ELR (cell line): ENCODE measurements at regions not wholly inside any gene's neighbourhood (a gene's known extent, or its start where the extent isn't known, plus 50 kb on each side); places are given as distances from the start of the nearest gene placed in this dataset.
A peak's percentile ranks its signal among the peaks of the same experiment; 100 is the strongest.

Experiments
- DNase-seq: peaks from one replicate; pipeline ENCODE4 v3.0.0-alpha.2; 2015; ENCODE audit warnings: low read depth

- DNase-seq = no peak
Observed at GRCh38 chr3:72342450-72342849, 505.8 kb downstream of the SHQ1 start.

- no peak for DNase-seq
Observed at GRCh38 chr3:72341920-72342319, 506.3 kb downstream of the SHQ1 start.

- DNase-seq = no peak
Observed at GRCh38 chr3:72341380-72341770, 506.9 kb downstream of the SHQ1 start.

GRCh38 chr3:72340476-72341379 is 507.5 kb downstream of the SHQ1 start:
- no peak for DNase-seq

GRCh38 chr3:72340056-72340455 is 508.2 kb downstream of the SHQ1 start:
- DNase-seq = no peak

GRCh38 chr3:72339670-72340030 is 508.6 kb downstream of the SHQ1 start:
- DNase-seq = no peak

- peak; percentile 89 for DNase-seq
Observed at GRCh38 chr3:72338942-72339669, 509.1 kb downstream of the SHQ1 start.

- peak; percentile 50 for DNase-seq
Observed at GRCh38 chr3:72338082-72338941, 509.9 kb downstream of the SHQ1 start.

GRCh38 chr3:72337480-72337855 is 510.8 kb downstream of the SHQ1 start:
- DNase-seq = no peak

GRCh38 chr3:72336821-72337479 is 511.3 kb downstream of the SHQ1 start:
- peak; percentile 54 for DNase-seq

GRCh38 chr3:72336114-72336651 is 512.1 kb downstream of the SHQ1 start:
- DNase-seq = no peak

GRCh38 chr3:72335458-72336095 is 512.7 kb downstream of the SHQ1 start:
- no peak for DNase-seq

- no peak for DNase-seq
Observed at GRCh38 chr3:72334681-72335457, 513.4 kb downstream of the SHQ1 start.

- DNase-seq = no peak
Observed at GRCh38 chr3:72332689-72333088, 515.6 kb downstream of the SHQ1 start.

- DNase-seq = no peak
Observed at GRCh38 chr3:72332036-72332435, 516.2 kb downstream of the SHQ1 start.

- no peak for DNase-seq
Observed at GRCh38 chr3:72331076-72331475, 517.2 kb downstream of the SHQ1 start.

- no peak for DNase-seq
Observed at GRCh38 chr3:72329354-72329753, 518.9 kb downstream of the SHQ1 start.

- DNase-seq = no peak
Observed at GRCh38 chr3:72328755-72329277, 519.4 kb downstream of the SHQ1 start.

GRCh38 chr3:72327008-72327407 is 521.2 kb downstream of the SHQ1 start:
- no peak for DNase-seq

- no peak for DNase-seq
Observed at GRCh38 chr3:72324253-72324811, 523.9 kb downstream of the SHQ1 start.
